ENCODE measurements at regions not wholly inside any gene's neighbourhood (a gene's known extent, or its start where the extent isn't known, plus 50 kb on each side); places are given as distances from the start of the nearest gene placed in this dataset.

DNA sequence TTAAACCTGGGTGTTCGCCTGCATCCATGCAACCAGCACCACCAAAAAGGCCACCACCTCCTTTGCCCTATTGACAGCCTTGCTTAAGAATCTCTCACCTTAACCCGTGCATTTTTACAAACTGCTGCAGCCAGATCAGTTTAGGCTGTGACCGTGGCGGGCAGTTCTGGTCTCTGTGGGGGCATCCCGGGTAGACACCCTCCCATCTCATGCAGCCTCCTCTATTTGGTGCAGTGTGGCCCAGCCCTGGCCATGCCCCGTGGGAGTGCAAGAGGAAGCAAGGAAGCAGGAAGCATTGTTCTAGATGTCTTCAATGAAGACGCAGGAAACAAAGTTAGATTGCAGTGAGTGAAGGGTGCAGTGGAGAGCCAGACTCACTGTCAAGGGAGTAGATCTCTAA, 108.8 kb upstream of the MVB12B start:
- peaks cover 3% of the 10 kb centered on the region in 2 experiments; a peak in 3 of 4 replicates for H3K9me3 ChIP-seq (ENCODE audit: insufficient read depth in 2 of 2, low read depth in 1 of 2, low read length in 1 of 2)
- POLR2A ChIA-PET (ENCODE audit: partially characterized antibody), result no interaction called here
- H3K23me2 ChIP-seq (ENCODE audit: low read depth, low read length), result no peaks in the 10 kb centered on the region
- no peak overlapping the region for H4K5ac ChIP-seq (ENCODE audit: insufficient read length, low read depth, low read length)
- H2BK120ac ChIP-seq (replicated peaks; ENCODE audit: low read depth, low read length), result no peak overlapping the region
- no peak overlapping the region for H2AK5ac ChIP-seq (ENCODE audit: low read depth, low read length)
- no peak overlapping the region for H3K4me3 ChIP-seq (ENCODE audit: extremely low read depth in 1 of 4, insufficient read depth in 2 of 4, low read depth in 3 of 4, low read length in 4 of 4)
- no peaks in the 10 kb centered on the region for H3K79me2 ChIP-seq (ENCODE audit: control insufficient read depth in 1 of 2, insufficient read depth in 2 of 2, low read length in 2 of 2)
- no peak overlapping the region for H2BK12ac ChIP-seq (ENCODE audit: low read depth, low read length)
- no peak overlapping the region for H3K4me2 ChIP-seq (ENCODE audit: insufficient read depth in 1 of 2, low read depth in 2 of 2, low read length in 2 of 2)
- no peak overlapping the region for H2BK20ac ChIP-seq (ENCODE audit: low read length)
- H3K14ac ChIP-seq (ENCODE audit: insufficient read length), result no peak overlapping the region
- peaks cover 2 to 4% (median 2%) of the 10 kb centered on the region in 4 experiments; a peak in 6 of 7 replicates for H3K4me1 ChIP-seq (replicated peaks in 1 of 4; ENCODE audit: control insufficient read depth in 3 of 4, insufficient read depth in 4 of 4, low read length in 3 of 4)
- no peak for FAIRE-seq
- H4K8ac ChIP-seq (ENCODE audit: extremely low read depth, insufficient read depth, low read length), result no peak overlapping the region
- H2AFZ ChIP-seq (ENCODE audit: low read length), result no peak overlapping the region
- H3K18ac ChIP-seq (ENCODE audit: extremely low read depth, low read length), result no peak overlapping the region
- H4K20me1 ChIP-seq (replicated peaks in 1 of 2; ENCODE audit: control insufficient read depth in 1 of 2, insufficient read depth in 2 of 2, low read length in 2 of 2), result no peaks in the 10 kb centered on the region
- no peak overlapping the region for H2BK5ac ChIP-seq (ENCODE audit: low read depth, low read length)
- H3K27ac ChIP-seq (ENCODE audit: low read depth, low read length), result no peak overlapping the region
- DNase-seq (ENCODE audit: low read depth in 1 of 2, low spot score in 2 of 2), result peak in 1 of 2 experiments; percentile 39
- no peak overlapping the region for H3K23ac ChIP-seq (ENCODE audit: insufficient read length)
- H3K9ac ChIP-seq (replicated peaks in 1 of 4; ENCODE audit: extremely low read depth in 1 of 4, low read depth in 3 of 4, low read length in 3 of 4), result no peak overlapping the region
- no peaks in the 10 kb centered on the region for H3K79me1 ChIP-seq (ENCODE audit: low read depth, low read length)
- H3K36me3 ChIP-seq (ENCODE audit: control insufficient read depth in 2 of 4, insufficient read depth in 4 of 4, low read length in 3 of 4), result no peaks in the 10 kb centered on the region
- no peak overlapping the region for H3K4ac ChIP-seq (replicated peaks; ENCODE audit: insufficient read length, low read depth, low read length)
- peaks cover 0 to 8% (median 2%) of the 10 kb centered on the region in 4 experiments; a peak in 5 of 7 replicates for H3K27me3 ChIP-seq (replicated peaks in 1 of 4; ENCODE audit: control insufficient read depth in 3 of 4, extremely low read depth in 1 of 4, insufficient read depth in 3 of 4, low read length in 3 of 4)
- no peak overlapping the region; the same call in 1 of the 2 replicates for H2BK15ac ChIP-seq (ENCODE audit: low read length)
- no peak overlapping the region for H4K91ac ChIP-seq (replicated peaks; ENCODE audit: insufficient read length, low read length)
- WGBS, 2 experiments (ENCODE audit: extremely low coverage in 1 of 2, insufficient coverage in 1 of 2, insufficient read length in 1 of 2, insufficient replicate concordance in 2 of 2, low coverage in 1 of 2, low lambda C conversion rate in 2 of 2, missing lambda C conversion rate in 1 of 2), result 89% methylated on average over 7 of the region's 7 CpGs; no CpG with 5 or more reads in 1 of the 2 experiments
- H3K56ac ChIP-seq (replicated peaks; ENCODE audit: insufficient read length, low read depth, low read length), result no peak overlapping the region
- CTCF ChIA-PET (ENCODE audit: partially characterized antibody), result interaction anchor here (0.8 to 1.0 kb wide), 2 partner anchors 14 to 58 kb away, joined by 3 read pairs; no protein-coding TSS in a partner anchor
- TF ChIP-seq SIRT6 (IDR thresholded peaks at IDR 0.05; ENCODE audit: low read length) (no peak), RNF2 (IDR thresholded peaks at IDR 0.05; ENCODE audit: borderline replicate concordance, low read depth, low read length, missing control alignments, poor library complexity, severe bottlenecking) (no peak), CEBPB (IDR thresholded peaks at IDR 0.05; ENCODE audit: low read depth, low read length) (no peak), SP4 (IDR thresholded peaks at IDR 0.05; ENCODE audit: low read length) (no peak), GABPA (IDR thresholded peaks at IDR 0.05; ENCODE audit: borderline replicate concordance, insufficient read depth, low read length) (no peak), TEAD4 (IDR thresholded peaks at IDR 0.05; ENCODE audit: low read depth, low read length) (no peak), ZNF274 (IDR thresholded peaks at IDR 0.05; ENCODE audit: borderline replicate concordance, extremely low read depth, low read length) (no peak)
- TF ChIP-seq, protein P1, sequence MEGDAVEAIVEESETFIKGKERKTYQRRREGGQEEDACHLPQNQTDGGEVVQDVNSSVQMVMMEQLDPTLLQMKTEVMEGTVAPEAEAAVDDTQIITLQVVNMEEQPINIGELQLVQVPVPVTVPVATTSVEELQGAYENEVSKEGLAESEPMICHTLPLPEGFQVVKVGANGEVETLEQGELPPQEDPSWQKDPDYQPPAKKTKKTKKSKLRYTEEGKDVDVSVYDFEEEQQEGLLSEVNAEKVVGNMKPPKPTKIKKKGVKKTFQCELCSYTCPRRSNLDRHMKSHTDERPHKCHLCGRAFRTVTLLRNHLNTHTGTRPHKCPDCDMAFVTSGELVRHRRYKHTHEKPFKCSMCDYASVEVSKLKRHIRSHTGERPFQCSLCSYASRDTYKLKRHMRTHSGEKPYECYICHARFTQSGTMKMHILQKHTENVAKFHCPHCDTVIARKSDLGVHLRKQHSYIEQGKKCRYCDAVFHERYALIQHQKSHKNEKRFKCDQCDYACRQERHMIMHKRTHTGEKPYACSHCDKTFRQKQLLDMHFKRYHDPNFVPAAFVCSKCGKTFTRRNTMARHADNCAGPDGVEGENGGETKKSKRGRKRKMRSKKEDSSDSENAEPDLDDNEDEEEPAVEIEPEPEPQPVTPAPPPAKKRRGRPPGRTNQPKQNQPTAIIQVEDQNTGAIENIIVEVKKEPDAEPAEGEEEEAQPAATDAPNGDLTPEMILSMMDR (IDR thresholded peaks at IDR 0.05; ENCODE audit: control extremely low read depth in 1 of 3, insufficient read depth in 1 of 3, low read depth in 1 of 3, low read length in 3 of 3), result no peak
- TF ChIP-seq, protein P2, sequence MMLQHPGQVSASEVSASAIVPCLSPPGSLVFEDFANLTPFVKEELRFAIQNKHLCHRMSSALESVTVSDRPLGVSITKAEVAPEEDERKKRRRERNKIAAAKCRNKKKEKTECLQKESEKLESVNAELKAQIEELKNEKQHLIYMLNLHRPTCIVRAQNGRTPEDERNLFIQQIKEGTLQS (IDR thresholded peaks at IDR 0.05; ENCODE audit: insufficient read depth, low read depth, low read length), result no peak
- TF ChIP-seq, protein P3, sequence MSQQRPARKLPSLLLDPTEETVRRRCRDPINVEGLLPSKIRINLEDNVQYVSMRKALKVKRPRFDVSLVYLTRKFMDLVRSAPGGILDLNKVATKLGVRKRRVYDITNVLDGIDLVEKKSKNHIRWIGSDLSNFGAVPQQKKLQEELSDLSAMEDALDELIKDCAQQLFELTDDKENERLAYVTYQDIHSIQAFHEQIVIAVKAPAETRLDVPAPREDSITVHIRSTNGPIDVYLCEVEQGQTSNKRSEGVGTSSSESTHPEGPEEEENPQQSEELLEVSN (IDR thresholded peaks at IDR 0.05), result no peak
